ENCODE measurements at regions not wholly inside any gene's neighbourhood (a gene's known extent, or its start where the extent isn't known, plus 50 kb on each side); places are given as distances from the start of the nearest gene placed in this dataset.
"Not testable (repeated sequence)": the region's sequence is repeated elsewhere in the genome, so short reads cannot be mapped to it uniquely, and the experiment has no call there.

DNA sequence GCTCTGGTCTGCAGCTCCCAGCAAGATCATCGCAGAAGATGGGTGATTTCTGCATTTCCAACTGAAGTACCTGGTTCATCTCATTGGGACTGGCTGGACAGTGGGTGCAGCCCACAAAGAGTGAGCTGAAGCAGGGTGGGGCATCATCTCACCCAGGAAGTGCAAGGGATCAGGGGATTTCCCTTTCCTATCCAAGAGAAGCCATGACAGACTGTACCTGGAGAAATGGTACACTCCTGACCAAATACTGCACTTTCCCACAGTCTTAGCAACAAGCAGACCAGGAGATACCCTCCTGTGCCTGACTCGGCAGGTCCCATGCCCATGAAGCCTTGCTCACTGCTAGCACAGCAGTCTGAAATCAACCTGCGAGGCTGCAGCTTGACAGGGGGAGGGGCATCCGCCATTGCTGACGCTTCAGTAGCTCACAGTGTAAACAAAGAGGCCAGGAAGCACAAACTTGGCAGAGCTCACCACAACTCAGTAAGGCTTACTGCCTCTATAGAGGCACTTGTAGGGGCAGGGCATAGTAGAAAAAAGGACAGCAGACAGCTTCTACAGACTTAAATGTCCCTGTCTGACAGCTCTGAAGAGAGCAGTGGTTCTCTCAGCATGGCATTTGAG, 60.5 kb downstream of the AREG start:
- Histone ChIP-seq H3K4me3 (ENCODE audit: low read depth, low read length) (peak overlapping the region; percentile 2), H2AFZ (peak overlapping the region; percentile 73), H3K4me2 (ENCODE audit: low read length) (peak overlapping the region; percentile 65)
- H3K27me3 ChIP-seq (ENCODE audit: control insufficient read depth, insufficient read depth, low read length); H3K9ac ChIP-seq; H3K4me1 ChIP-seq; H3K27ac ChIP-seq; H3K9me3 ChIP-seq (ENCODE audit: control insufficient read depth, low read length); H3K79me2 ChIP-seq; H3K36me3 ChIP-seq (ENCODE audit: control insufficient read depth, insufficient read depth, low read length): not testable (repeated sequence)

DNA sequence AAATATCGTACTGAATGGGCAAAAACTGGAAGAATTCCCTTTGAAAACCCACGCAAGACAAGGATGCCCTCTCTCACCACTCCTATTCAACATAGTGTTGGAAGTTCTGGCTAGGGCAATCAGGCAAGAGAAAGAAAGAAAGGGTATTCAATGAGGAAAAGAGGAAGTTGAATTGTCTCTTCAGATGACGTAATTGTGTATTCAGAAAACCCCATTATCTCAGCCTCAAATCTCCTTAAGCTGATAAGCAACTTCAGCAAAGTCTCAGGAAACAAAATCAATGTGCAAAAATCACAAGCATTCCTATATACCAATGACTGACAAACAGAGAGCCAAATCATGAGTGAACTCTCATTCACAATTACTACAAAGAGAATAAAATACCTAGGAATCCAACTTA, 64.4 kb downstream of the AREG start:
- not testable (repeated sequence) for H3K4me3 ChIP-seq (ENCODE audit: low read depth, low read length); H3K9me3 ChIP-seq (ENCODE audit: control insufficient read depth, low read length); H3K27me3 ChIP-seq (ENCODE audit: control insufficient read depth, insufficient read depth, low read length); H3K4me1 ChIP-seq; H3K36me3 ChIP-seq (ENCODE audit: control insufficient read depth, insufficient read depth, low read length); H3K9ac ChIP-seq; H2AFZ ChIP-seq; H3K79me2 ChIP-seq; H3K27ac ChIP-seq; H3K4me2 ChIP-seq (ENCODE audit: low read length)

DNA sequence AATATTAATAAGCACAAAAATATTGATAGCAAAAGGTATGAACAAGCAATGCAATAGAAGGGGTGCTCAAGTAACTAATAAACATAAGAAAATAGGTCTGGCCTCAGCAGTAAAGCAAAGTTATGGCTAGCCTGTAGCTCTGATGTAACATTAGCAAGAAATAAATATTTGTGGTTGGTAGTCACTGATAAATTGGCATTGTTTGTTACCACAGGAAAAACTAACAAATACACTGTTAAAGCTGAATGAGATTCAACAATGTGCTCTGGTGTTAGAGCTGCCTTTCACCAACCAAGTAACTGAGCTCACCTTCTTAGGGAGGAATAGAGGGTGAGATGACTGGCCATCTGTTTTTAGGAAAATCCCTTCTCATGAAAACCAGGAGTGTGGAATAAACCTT, 71.4 kb downstream of the AREG start:
- Histone ChIP-seq H3K4me2 (ENCODE audit: low read length) (no peak overlapping the region), H3K4me1 (no peaks in the 10 kb centered on the region), H3K27ac (no peak overlapping the region), H3K4me3 (ENCODE audit: low read depth, low read length) (no peak overlapping the region), H3K9ac (no peak overlapping the region), H2AFZ (no peak overlapping the region), H3K79me2 (no peaks in the 10 kb centered on the region), H3K9me3 (ENCODE audit: control insufficient read depth, low read length) (no peaks in the 10 kb centered on the region), H3K27me3 (ENCODE audit: control insufficient read depth, insufficient read depth, low read length) (no peaks in the 10 kb centered on the region), H3K36me3 (ENCODE audit: control insufficient read depth, insufficient read depth, low read length) (no peaks in the 10 kb centered on the region)
- TF ChIP-seq, protein P1, sequence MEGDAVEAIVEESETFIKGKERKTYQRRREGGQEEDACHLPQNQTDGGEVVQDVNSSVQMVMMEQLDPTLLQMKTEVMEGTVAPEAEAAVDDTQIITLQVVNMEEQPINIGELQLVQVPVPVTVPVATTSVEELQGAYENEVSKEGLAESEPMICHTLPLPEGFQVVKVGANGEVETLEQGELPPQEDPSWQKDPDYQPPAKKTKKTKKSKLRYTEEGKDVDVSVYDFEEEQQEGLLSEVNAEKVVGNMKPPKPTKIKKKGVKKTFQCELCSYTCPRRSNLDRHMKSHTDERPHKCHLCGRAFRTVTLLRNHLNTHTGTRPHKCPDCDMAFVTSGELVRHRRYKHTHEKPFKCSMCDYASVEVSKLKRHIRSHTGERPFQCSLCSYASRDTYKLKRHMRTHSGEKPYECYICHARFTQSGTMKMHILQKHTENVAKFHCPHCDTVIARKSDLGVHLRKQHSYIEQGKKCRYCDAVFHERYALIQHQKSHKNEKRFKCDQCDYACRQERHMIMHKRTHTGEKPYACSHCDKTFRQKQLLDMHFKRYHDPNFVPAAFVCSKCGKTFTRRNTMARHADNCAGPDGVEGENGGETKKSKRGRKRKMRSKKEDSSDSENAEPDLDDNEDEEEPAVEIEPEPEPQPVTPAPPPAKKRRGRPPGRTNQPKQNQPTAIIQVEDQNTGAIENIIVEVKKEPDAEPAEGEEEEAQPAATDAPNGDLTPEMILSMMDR (IDR thresholded peaks at IDR 0.05) = no peak

DNA sequence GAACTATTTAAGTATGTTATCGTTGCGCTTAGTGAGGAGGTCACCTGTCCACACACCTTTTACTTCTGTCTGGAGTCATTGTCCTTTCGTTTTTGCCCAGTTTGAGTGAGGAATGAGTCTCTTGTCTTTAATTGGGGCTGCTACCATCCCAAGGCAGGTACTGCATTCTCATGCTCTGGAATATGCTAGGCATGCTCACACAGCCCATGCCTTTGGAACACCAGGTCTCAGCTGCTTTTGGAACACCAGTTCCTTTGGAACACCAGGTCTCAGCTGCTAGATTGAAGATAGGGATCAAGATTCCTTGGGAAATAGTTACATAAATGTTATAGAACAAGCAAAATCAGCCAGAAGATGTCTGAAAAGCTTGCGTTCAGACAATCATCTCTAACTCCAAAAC, 73.1 kb downstream of the AREG start:
- Histone ChIP-seq H3K4me1 (no peaks in the 10 kb centered on the region), H3K9ac (no peak overlapping the region), H3K36me3 (ENCODE audit: control insufficient read depth, insufficient read depth, low read length) (no peaks in the 10 kb centered on the region)

DNA sequence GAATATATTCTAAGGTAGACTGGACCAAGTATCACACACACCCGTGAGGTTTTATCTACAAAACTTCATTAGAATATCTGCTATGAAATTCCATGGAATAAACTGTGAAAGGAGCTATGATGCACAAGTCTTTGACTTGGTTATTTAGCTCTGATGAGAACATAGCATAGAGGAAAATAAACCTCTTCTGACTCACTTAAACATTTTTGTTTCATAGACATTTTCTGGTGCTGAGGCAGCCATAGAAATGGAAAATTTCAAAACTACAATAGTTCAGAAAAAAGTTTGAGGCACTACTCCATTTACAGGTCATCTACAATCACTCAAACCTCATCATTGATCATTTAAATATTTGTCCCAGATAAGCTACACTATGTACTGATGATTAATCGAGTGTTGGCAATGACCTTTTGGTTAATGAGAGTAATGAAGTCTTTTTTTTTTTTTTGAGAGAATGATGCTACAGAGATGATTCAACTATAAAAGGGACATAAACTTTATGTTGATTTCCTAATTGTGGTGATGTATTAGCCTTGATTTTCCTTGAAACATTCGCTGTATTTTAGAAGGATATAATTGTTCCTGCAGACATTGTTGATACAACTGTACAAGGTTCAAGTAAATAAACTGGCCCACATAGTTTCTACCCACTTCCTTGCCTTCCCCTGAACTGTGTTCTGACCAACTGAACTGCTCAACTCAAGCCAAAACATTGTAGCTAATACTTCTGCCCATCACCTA, 77.5 kb downstream of the AREG start:
- H3K4me1 ChIP-seq = no peaks in the 10 kb centered on the region
- H3K79me2 ChIP-seq = no peaks in the 10 kb centered on the region
- H3K4me2 ChIP-seq (ENCODE audit: low read length) = no peak overlapping the region
- H3K9me3 ChIP-seq (ENCODE audit: control insufficient read depth, low read length) = no peaks in the 10 kb centered on the region
- no peak overlapping the region for H3K4me3 ChIP-seq (ENCODE audit: low read depth, low read length)
- no peak overlapping the region for H3K9ac ChIP-seq
- no peak overlapping the region for H2AFZ ChIP-seq
- H3K27me3 ChIP-seq (ENCODE audit: control insufficient read depth, insufficient read depth, low read length) = no peaks in the 10 kb centered on the region
- TF ChIP-seq, protein P1 (IDR thresholded peaks at IDR 0.05) = no peak
- no peak overlapping the region for H3K27ac ChIP-seq
- H3K36me3 ChIP-seq (ENCODE audit: control insufficient read depth, insufficient read depth, low read length) = no peaks in the 10 kb centered on the region

More for the DNA sequence above, 73.1 kb downstream of the AREG start:
- Histone ChIP-seq H3K4me3 (ENCODE audit: low read depth, low read length) (no peak overlapping the region), H3K27me3 (ENCODE audit: control insufficient read depth, insufficient read depth, low read length) (no peaks in the 10 kb centered on the region), H3K4me2 (ENCODE audit: low read length) (no peak overlapping the region), H3K27ac (no peak overlapping the region), H2AFZ (no peak overlapping the region), H3K9me3 (ENCODE audit: control insufficient read depth, low read length) (no peaks in the 10 kb centered on the region), H3K79me2 (no peaks in the 10 kb centered on the region)
- TF ChIP-seq, protein P1 (IDR thresholded peaks at IDR 0.05) = no peak
